ENCODE measurements at regions not wholly inside any gene's neighbourhood (a gene's known extent, or its start where the extent isn't known, plus 50 kb on each side); places are given as distances from the start of the nearest gene placed in this dataset.
A peak's percentile ranks its signal among the peaks of the same experiment; 100 is the strongest.

DNA sequence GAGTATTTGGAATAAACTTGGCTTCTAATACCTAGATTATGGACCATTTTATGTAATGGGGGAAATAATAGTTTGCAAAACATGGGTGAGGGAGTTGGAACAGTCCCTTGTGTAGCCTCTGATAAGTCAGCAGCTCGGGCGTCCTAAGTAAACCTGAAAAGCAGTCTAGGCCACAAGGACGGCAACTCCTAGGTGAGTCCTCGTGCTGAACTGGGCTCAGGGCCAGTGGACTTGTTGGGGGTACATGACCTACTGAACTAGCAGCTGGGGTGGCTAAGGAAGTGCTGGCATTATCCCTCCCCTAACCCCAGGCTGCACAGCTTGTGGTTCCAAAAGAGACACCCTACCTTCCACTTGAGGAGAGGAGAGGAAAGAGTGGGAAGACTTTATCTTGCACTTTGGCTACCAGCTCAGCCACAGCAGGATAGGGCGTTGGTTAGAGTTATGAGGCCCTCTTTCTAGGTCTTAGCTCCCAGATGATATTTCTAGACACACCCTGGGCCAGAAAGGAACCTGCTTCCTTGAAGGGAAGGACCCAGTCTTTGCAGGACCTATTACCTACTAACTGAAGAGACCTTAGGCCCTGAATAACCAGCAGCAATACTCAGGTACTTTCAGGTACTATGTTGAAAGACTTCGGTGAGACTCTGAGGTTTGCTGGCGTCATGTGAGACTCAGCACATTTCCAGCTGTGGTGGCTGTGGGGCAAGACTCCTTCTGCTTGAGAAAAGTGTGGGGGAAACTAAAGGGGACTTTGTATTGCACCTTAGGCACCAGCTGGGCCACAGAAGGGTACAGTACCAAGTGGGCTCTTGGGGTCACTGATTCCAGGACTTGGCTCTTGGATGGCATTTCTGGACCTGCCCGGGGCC is 71.0 kb downstream of the AQP4 start:
- DNase-seq: no peak

DNA sequence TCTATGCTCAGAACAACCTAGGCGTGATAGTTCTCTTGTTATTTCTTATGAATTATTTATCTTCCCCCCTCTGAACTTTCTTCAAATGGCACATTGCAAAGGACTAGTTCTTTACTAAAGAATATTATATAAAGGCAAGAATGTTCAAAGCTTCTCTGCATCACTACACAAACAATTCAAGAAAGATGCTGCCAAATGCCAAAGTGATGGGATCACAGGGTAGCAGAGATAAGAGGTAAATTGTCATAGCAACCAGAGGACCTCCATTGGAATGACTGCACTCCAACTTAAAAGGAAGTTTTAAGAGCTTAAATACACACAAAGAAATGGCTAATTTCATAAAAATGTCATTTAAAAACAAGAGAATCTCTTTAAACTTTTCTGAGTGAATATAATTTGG is 72.8 kb downstream of the AQP4 start:
- no peak for DNase-seq

DNA sequence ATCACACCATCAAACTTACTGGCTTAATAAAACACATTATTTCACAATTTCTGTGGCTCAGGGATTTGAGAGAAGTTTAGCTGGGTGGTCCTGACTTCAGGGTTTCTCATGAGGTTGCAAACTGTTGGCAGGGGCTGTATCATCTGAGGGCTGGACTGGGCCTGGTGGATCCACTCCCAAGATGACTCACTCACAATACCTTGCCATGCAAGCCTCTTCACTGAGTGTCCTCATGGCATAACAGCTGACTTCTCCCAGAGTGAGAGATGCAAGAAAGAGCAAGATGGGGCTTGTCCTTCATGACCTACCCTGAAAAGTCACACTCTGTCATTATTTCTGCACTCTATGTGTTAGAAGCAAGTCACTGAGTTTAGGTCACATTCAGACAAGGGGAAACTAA is 73.8 kb downstream of the AQP4 start:
- no peak for DNase-seq

DNA sequence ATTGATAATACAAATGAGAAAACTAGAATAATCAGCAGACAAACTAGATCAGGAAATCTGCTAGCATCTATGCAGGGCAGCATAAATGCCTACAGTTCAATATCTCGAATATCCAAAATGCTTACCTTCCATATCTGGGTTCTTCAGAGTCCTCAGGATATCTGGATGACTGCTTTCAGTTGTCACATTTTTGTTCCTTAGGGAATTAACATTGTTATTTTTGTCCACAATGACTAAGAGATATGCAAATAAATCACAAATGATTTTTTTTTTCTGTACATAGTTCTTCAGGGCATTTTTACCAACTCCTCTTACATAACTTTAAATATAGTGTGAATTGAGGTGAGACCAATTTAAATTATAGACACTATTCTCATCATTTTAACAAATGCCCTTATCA is 80.9 kb downstream of the AQP4 start:
- DNase-seq: no peak

DNA sequence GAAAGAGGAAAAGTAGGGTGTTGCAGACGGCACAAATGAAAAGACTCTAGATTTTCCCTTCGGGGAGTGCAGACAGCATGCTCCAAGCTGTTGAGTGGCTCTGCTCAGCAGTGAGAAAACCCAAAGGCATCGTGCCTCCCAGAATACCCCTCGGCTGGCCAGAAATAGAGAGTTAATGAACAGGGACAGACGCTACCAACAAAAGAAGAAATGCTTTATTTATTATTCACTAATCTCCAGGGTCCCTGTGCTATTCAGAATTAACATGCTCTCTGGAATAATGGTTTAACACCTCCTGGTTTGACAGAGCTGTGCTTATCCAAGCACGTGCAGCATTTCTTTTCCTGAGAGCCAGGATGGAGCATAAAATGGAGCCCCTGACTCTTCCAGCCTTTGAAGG is 82.3 kb downstream of the AQP4 start:
- DNase-seq: no peak

DNA sequence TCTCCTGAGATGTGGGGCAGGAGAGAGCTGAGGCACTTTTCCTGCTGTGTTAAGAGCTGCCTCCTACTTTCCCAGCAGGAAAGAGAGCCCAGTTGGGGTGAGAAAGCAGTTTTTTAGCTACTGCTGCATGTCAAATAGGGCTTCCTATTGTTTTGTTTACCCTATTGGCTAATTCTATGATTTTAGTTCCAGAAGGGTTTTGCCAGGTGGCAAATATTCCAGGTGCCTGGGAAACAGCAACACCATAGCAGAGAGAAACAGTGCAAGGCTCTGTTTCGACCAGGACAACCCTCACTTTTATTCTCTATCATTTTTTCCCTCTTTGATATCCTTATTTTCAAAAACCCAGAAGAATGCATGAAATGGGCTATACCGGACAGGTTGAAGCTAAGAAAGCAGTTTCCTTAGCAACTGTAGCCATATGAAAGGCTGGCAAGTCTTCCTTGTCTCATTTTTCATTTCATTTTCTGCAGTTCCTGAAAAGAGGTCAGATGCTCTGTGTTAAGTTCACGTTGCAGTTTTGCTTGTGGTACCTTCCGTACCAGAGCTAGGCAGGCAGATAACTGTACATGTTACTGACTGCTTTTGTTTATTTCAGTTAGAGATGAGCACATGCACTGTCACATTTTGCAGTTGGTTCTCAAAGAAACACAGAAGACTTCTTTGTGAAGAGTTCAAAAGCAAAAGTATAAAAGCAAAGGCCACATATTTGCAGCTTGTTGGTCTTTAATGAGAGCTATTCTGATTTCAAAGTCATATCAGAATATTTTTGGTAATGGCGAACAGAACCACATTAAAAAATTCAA is 84.8 kb downstream of the AQP4 start:
- DNase-seq: no peak

DNA sequence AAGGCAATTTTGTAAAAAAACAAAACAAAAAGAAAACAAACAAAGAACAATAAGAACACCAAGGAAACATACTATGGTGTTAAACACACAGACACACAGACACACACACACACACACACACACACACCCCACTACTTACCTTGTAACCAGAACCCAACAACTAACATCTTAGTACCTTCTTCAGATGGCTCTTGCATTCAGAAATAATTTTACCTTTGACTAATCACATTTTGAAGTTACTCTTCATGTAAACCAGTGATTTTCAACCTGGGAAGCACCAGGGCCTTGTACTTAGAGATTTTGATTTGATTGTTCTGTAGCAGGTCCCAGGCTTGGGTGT is 87.5 kb downstream of the AQP4 start:
- no peak for DNase-seq

DNA sequence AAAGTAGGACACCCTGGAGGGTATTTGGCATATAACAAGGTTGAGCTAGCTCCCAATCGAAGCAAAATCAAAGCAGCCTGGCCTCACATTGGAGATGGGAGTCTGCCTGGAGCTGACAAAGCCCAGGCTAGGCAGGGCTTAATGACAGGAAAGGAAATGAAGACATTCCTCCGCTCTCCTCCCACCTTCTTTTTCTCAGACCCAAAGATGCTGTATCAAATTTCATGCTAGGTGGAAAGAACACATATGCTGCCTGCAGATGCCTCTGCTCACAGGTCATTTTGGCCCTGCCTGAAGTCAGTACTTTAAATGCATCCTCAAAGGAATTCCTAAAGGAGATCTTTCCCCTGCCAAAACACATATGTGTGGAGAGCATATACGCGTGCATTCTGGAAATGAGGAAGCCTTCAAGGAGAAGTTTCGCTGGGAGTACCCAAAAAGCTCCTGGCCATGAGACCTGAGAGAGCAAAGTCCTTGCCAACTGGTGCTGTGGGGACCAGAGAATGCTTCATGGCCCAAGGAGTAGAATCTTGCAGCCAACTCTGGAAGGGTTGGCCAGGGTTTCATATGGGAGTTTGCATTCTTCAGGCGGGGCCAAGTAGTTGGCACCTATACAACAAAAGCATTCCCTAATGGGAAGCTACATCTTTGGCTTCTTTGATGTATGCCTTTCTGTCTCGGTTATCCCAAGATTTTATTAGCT is 88.0 kb downstream of the AQP4 start:
- no peak for DNase-seq

DNA sequence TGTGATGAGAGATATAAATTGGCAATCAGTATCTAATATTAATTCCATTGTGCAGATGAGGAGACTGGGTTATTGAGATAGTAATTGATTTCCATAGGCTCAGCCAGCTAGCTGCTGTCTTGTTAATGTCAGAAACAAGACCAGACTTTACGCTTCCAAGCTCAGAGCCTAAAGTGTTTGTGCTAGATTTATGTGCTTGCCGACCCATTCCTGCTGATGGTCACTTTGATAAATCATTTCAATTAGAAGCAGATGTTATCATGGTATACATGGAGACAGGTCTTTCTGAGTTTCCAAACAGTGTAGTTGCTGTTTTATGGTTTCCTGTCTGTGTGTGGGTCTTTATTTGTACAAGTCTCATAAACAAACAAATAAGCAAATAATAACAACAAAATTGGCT is 92.8 kb downstream of the AQP4 start:
- DNase-seq: no peak

DNA sequence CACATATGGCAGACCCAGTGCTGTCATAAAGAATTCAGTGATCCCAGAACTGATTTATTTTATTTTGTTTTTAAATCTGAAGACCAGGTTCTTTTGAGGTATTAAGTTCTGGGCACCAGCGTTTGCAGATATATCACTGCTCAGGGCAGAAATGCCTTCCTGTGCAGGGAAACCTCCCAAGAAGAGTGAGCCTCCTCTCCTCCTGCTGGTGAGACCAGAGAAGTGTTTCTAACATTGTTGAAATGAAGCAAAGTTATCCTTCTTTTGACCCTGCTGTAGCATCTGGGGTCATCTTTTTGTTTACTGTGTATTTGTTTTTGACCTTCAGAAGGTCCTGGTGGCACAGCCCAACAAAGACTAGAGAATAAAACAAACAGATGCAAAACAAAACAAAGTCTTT is 94.0 kb downstream of the AQP4 start:
- DNase-seq: no peak

DNA sequence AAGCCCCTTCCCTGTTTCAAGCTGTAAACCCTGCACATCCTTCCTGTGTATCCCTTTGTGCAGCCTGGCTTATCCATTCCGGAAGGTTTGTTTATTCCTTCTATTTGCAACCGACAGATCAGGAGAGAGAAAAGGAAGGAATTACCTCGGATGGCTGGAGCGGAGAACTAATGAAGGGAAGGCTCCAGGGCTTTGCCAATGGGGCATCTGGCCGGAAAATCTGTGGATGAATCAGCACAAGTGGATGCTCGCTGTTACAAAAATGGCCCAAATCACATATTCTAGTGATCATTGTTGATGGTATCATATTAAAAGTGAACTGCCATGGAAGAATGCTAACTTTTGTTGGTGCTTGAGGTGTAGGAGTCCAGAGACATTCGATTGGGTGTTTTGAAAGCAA is 97.1 kb downstream of the AQP4 start:
- DNase-seq: no peak

DNA sequence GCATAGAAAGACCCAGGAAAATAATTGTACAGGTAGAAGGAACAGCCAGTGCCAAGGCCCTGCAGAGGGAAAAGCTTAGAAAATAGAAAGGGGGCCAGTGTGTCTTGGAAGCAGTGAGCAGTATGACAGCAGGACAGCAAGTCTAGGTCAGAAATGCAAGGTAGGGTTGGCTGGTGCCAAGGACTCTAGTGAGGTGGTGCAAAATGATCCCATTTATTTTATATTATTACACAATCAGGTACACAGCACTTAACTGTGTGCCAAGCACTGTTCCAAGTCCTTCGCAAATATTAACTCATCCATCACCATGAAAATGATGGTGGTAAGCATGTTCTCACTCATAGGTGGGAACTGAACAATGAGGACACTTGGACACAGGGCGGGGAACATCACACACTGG is 100.0 kb downstream of the AQP4 start:
- no peak for DNase-seq

DNA sequence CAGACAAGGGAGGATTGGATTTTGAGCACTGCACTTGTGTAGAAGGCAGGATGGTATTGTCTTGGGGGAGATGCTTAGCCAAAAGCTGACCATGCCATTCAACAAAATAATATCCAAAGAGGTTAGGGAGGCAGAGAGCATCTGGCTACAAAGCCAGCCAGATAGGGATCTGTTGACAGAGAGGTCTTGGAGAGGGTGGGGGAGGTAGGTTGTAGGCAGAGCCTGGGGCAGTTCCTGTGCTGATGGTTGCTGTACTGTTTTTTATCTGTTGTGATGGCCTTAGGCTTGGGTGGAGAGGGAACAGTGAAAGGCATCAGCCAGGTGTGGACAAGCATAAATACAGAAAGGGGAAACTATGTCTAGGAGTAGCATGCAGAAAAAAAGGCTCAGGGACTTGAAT is 100.9 kb downstream of the AQP4 start:
- DNase-seq: no peak

DNA sequence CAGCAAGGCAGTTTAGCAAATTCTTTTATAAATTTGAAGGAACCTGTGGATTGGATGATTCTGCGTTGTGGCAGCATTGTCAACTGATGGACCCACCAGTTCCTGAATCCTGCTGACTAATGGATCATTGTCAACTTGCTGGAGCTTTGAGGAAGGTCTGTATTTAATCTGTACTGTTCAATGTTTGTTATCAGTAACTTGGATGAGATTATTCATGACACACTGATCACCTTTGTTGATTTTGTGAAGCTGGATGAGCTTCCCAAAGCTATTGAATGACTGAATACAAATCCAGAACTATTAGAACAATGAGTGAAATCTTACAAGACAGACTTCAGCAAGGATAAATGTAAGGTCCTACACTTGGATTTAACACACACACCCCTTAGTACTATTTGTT is 101.3 kb downstream of the AQP4 start:
- DNase-seq: no peak

DNA sequence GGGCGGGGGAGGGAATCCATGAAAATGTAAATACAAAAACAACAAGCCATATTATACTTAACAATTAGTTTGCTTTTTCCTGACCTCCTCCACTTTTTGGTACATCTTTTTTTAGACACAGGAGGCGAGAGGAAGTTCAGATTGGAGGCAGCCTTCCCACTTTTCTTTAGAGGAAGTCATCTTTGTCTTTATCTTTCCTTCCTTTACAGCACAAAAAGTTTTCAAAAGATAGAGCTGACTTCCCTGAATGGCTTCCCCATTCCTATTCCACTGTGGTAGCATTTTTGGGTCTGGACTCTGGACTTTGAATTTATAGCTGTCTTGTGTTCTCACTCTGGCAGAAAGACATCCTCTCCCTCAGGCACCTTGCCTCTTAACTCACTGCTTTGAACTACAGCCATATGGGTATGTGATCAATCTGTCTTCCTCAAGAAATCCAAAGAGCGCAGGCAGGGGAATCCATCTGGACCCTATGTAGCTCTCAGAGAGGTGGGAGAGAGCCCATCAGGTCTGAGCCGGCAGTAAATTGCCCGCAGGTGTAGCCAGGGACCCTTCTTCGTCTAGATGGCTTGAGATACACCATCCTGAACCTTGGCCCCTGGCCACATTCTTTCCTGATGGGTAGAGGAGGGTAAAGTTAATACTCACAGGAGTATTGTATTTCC is 101.9 kb downstream of the AQP4 start:
- DNase-seq: no peak

DNA sequence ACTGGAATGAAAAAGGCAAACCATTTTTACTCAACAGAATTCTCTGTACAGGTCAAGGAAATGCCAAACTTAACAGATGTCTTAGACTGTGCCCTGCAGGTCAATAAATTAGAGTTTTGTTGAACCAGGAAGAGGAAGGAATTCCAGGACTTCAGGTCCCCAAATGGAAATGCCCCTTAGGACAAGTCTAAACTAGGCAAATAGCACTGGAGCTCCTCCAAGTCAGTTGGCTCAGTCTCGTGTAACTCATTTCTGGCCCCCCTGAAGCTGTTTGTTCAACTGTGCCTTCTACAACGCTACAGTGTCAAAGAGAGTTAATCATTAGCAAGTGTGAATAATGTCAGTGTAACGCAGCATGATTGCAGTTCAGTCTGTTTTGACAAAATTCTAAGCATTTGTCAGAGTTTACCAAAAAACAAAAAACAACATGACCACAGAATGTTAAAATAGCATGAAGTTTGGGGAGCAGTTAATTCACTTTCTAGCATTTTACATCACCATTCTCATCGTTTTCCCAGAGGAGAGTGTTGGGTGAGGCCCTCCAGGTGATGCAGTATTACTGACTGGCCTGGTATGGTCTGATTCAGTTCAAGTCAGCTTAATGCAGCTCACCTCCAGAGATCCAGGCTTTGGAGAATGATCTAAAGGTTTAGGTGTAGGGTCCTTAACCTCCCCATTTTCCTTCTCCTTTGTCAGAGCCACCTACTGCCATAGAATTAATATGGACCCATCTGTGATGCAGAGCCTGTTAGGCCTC is 108.1 kb downstream of the AQP4 start:
- no peak for DNase-seq

DNA sequence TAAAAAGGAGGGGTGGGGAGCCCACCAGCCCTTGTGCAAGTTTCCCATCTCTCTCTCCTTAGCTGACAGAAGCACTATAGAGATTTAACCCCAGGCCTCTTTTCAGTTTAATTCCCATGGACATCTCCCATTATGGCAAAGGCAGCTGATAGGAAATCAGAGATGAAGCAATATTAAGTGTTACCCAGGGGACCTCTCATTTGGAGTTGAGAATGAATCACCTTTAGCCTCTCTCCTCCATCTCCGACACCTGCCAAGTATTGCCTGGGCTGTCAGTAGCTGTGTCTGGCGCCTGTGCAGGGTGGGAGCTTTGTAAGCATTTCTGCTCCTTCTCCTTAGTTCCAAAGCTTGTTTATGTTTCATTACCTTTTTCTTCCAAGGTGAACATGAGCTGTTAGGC is 109.0 kb downstream of the AQP4 start:
- DNase-seq: no peak

DNA sequence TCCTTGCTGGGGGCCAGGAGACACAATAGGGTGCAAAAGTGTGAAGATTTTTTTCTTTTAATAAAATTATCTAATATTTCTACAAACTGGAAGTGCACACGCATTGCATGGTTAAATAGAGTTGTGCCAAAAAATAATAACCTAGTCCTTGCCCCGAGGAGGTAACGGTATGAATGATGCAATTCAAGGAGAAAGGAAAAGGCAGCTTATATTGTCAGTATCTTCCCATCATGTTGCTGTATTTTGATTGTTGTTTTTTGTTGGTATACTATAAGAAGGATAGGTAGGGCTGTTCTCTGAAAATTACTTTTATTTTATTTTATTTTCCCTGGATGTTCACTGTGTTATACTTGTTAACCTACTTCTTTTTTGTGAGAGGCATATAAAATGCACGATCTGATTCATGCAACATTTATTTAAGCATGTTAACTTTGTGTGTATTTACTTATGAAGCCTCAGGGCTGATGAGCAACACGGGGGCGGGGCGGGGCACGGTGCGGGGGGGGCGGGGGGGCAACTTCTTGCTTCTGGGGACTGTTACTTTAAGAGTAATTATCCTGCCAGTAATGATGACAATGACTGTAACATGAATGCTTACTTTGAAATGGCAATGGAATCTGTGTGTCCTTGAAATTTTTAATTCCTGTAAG is 118.6 kb downstream of the AQP4 start:
- DNase-seq: no peak

DNA sequence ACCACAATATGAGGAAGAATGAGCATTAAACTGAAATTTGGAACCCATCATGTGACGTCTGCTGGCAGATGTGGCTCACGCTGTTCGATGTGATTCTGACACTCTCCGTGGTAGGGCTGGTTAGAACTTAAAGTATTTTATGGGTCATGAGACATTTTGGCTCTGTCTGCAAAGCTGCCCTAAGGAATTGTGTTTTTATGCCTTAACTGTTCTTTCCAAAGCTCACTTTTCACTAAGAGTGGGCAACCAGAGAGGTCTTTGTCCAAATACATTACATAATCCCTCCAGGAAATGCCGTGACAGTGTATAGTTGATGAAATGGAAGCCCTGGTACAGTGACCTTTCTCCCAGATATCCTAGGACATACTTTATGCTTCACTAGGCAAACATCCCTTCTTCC is 119.1 kb downstream of the AQP4 start:
- no peak for DNase-seq

DNA sequence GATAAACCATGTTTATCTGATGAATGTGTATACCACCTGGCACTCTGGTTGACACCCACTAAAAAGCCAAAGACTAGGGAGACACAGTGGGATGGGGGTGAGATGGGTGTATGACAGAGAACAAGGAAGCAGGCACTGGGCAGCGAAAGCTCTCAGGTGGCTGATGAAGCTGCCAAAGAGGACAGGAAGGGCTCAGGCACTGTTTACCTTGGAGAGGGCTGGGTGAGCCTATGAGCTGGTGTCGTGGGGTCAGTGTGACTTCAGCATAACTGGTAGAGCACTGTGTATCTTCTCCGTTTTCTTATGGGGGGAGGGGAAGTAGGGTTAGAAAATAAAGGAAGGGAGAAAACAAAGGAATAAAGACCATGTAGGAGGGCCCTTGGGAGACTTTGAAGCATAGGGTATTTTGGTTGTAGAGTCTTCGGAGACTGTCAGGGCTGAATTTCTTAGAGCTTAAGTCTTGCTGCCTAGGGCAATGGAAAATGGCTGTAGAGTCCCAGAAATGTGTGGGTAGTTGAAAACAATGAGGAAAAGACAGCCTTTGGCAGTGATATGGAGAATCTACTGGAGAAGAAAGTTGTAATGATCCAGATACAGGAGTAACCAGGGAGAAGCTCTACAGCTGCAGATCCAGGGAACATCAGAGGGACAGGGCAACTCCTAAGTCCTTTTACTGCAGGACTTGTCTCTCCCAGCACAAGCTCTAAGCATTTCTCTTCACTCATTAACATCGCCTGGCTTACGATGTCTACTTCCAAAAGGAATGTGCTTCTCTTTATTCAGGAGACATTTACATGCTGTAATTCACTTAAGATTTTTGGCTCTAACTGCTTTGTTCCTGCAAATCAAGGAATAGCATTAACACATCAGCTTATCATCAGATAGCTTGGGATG is 120.0 kb downstream of the AQP4 start:
- DNase-seq: peak; percentile 34

DNA sequence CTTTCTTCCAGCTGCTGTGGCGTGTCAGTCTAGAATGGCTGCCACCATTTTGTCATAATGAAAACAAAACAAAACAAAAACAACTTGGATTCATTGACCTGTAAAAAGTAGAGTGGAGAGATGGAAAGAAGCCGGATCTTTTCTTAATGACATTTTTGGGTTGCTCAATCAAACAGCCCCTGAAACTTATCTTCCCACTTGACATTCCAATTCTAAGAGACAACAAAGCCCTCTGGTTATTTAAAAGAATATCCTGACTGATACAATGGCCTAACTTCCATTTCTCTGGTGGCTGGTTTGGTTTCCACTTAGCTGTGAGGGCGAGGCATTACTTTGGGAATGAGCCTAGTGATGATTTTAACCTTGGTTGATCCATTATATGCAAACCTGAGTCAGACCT is 123.7 kb downstream of the AQP4 start:
- no peak for DNase-seq
